ENCODE measurements at regions not wholly inside any gene's neighbourhood (a gene's known extent, or its start where the extent isn't known, plus 50 kb on each side); places are given as distances from the start of the nearest gene placed in this dataset.

GRCh38 chr7:46685051-46685450 lies 764.0 kb upstream of the IGFBP3 start:
- DNase-seq (ENCODE audit: low read depth, low spot score) (no peak), FAIRE-seq (no peak), ATAC-seq (no peak)
- no peaks in the 10 kb centered on the region for H4K20me1 ChIP-seq (ENCODE audit: control insufficient read depth, insufficient read depth)
- no peak overlapping the region for H3K27ac ChIP-seq (ENCODE audit: control insufficient read depth, insufficient read depth)
- no peak overlapping the region for H3K4me3 ChIP-seq
- WGBS (ENCODE audit: insufficient coverage, insufficient replicate concordance, low lambda C conversion rate, missing lambda C conversion rate), result 40% methylated on average over 2 of the region's 2 CpGs
- ChIA-PET SMC1A (ENCODE audit: uncharacterized antibody, unreplicated experiment) (interaction anchor here (1.1 to 7.6 kb wide), 7 partner anchors 10 to 762 kb away, joined by 3 to 106 read pairs (median 6); no protein-coding TSS in a partner anchor), POLR2A (interaction anchor here (0.7 to 1.4 kb wide), 3 partner anchors 12 to 58 kb away, joined by 3 to 5 read pairs (median 3); no protein-coding TSS in a partner anchor), CTCF (interaction anchor here (1.4 to 4.7 kb wide), 5 partner anchors 10 to 762 kb away, joined by 4 to 20 read pairs (median 7); no protein-coding TSS in a partner anchor), RAD21 (ENCODE audit: unreplicated experiment) (interaction anchor here (0.9 to 1.8 kb wide), 3 partner anchors 11 to 397 kb away, joined by 3 to 9 read pairs (median 3); no protein-coding TSS in a partner anchor)
- H3K9ac ChIP-seq (ENCODE audit: control insufficient read depth, insufficient read depth, low read length), result no peak overlapping the region
- no TSS peak for BruUV-seq (replicated peaks)
- H2AFZ ChIP-seq (ENCODE audit: control insufficient read depth, low read depth, low read length), result no peak overlapping the region
- no peaks in the 10 kb centered on the region for H3K36me3 ChIP-seq (ENCODE audit: control insufficient read depth in 2 of 2, insufficient read depth in 2 of 2, low read length in 1 of 2)
- H3K79me2 ChIP-seq (ENCODE audit: control insufficient read depth, insufficient read depth, low read length), result no peaks in the 10 kb centered on the region
- H3K4me2 ChIP-seq (ENCODE audit: control insufficient read depth, insufficient read depth), result no peak overlapping the region
- H3K27me3 ChIP-seq (replicated peaks in 1 of 2; ENCODE audit: control insufficient read depth in 2 of 2, insufficient read depth in 2 of 2, low read length in 1 of 2), result no peaks in the 10 kb centered on the region
- TF ChIP-seq SPI1 (IDR thresholded peaks at IDR 0.05; ENCODE audit: borderline replicate concordance, insufficient read depth, low read depth, low read length) (no peak), CTCF (IDR thresholded peaks at IDR 0.05 in 2 of 3, conservative IDR thresholded peaks at IDR 0.05 in 1 of 3; ENCODE audit: control insufficient read depth in 2 of 3, extremely low read depth in 1 of 3, insufficient read depth in 1 of 3, low read depth in 3 of 3, low read length in 3 of 3) (0 out of 6 replicates have a peak, but pooled peaks of 1 of the 3 experiments have one; percentile 8), MYB (IDR thresholded peaks at IDR 0.05; ENCODE audit: borderline replicate concordance, low read depth, low read length) (no peak)
- H3K4me1 ChIP-seq (ENCODE audit: control insufficient read depth, insufficient read depth, low read length), result no peaks in the 10 kb centered on the region
- in situ Hi-C loops (cut with MboI) (no loop called here), intact Hi-C loops (cut with micrococcal nuclease; ENCODE audit: unreplicated experiment) (no loop called here)
- no peaks in the 10 kb centered on the region for H3K9me3 ChIP-seq (replicated peaks; ENCODE audit: control insufficient read depth, insufficient read depth, low read length)
